ENCODE measurements at regions not wholly inside any gene's neighbourhood (a gene's known extent, or its start where the extent isn't known, plus 50 kb on each side); places are given as distances from the start of the nearest gene placed in this dataset.
"Not testable (repeated sequence)": the region's sequence is repeated elsewhere in the genome, so short reads cannot be mapped to it uniquely, and the experiment has no call there.

DNA sequence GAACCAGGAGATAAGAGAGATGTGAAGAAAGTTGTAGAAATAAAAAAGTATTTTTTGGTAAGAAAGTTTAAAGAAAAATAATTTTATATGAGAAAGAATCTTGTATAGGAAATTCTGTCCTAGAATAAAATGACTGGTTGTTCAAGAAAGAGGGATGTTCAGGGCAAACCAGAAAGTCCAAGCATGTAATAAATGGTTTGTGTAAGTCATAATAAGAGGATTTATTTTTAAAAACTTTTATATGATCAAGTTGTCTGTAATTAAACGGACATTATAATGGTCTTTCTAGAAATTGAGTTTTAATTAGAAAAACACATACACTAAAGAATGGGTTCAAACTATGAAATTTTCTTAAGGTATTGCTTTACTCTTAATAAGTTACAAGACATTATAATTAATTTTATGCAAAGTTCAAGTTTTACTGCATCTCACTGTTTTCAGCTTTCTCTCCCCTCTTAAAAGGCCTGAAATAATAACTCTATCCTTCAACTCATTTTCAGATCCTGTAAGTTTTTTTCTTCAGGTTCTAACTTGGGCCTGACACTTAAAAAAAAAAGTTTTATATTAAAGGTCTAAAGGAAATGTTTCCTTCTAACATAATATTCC is 56.1 kb upstream of the ZNF300 start:
- peaks cover 0 to 38% (median 20%) of the 10 kb centered on the region in 5 experiments for H3K9me3 ChIP-seq (ENCODE audit: control extremely low read depth in 1 of 5, control insufficient read depth in 4 of 5, insufficient read depth in 2 of 5, low read depth in 1 of 5, low read length in 4 of 5)
- H3K27me3 ChIP-seq (replicated peaks in 2 of 5; ENCODE audit: control insufficient read depth in 4 of 5, insufficient read depth in 5 of 5, low read length in 4 of 5): no peaks in the 10 kb centered on the region
- CTCF ChIA-PET: no interaction called here
- WGBS (ENCODE audit: insufficient coverage): no CpG with 5 or more reads among the region's 1 CpG
- H3K4me1 ChIP-seq (ENCODE audit: control extremely low read depth in 1 of 4, control insufficient read depth in 4 of 4, insufficient read depth in 4 of 4, low read length in 3 of 4): no peaks in the 10 kb centered on the region
- H3K4me3 ChIP-seq (ENCODE audit: control insufficient read depth in 1 of 7, extremely low read depth in 1 of 7, insufficient read depth in 4 of 7, low read depth in 2 of 7, low read length in 6 of 7): no peak overlapping the region
- no peak overlapping the region for H3K27ac ChIP-seq (ENCODE audit: insufficient read depth in 1 of 2, low read depth in 1 of 2, low read length in 2 of 2, poor library complexity in 1 of 2, severe bottlenecking in 2 of 2)
- H3K36me3 ChIP-seq (ENCODE audit: control insufficient read depth in 4 of 4, insufficient read depth in 4 of 4, low read length in 3 of 4): no peaks in the 10 kb centered on the region
- POLR2A ChIA-PET: no interaction called here
- peak in 2 of 3 donors; percentile 4 to 7 for DNase-seq

DNA sequence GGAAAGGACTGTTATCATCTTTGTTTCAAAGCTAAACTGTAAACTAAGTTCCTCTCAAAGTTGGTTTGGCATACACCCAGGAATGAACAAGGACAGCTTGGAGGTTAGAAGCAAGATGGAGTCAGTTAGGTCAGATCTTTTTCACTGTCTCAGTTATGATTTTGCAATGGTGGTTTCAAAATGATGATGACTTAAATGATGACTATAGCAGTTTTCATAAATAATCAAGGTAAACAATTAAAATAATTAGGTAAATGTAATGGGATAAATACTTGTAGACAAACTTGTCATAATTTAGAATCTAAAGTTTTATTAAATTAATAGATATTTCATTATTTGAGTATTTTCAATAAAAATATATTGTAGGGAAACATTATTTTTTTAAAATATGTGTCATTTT is 55.5 kb upstream of the ZNF300 start:
- POLR2A ChIA-PET; H3K36me3 ChIP-seq (ENCODE audit: control insufficient read depth in 4 of 4, insufficient read depth in 4 of 4, low read length in 3 of 4); H3K27me3 ChIP-seq (replicated peaks in 2 of 5; ENCODE audit: control insufficient read depth in 4 of 5, insufficient read depth in 5 of 5, low read length in 4 of 5); CTCF ChIA-PET; H3K27ac ChIP-seq (ENCODE audit: insufficient read depth in 1 of 2, low read depth in 1 of 2, low read length in 2 of 2, poor library complexity in 1 of 2, severe bottlenecking in 2 of 2); DNase-seq; H3K4me3 ChIP-seq (ENCODE audit: control insufficient read depth in 1 of 7, extremely low read depth in 1 of 7, insufficient read depth in 4 of 7, low read depth in 2 of 7, low read length in 6 of 7); H3K4me1 ChIP-seq (ENCODE audit: control extremely low read depth in 1 of 4, control insufficient read depth in 4 of 4, insufficient read depth in 4 of 4, low read length in 3 of 4): not testable (repeated sequence)
- peaks cover 0 to 42% (median 20%) of the 10 kb centered on the region in 5 experiments for H3K9me3 ChIP-seq (ENCODE audit: control extremely low read depth in 1 of 5, control insufficient read depth in 4 of 5, insufficient read depth in 2 of 5, low read depth in 1 of 5, low read length in 4 of 5)

Measured in common myeloid progenitor, CD34-positive (primary cell).